ENCODE measurements at regions not wholly inside any gene's neighbourhood (a gene's known extent, or its start where the extent isn't known, plus 50 kb on each side); places are given as distances from the start of the nearest gene placed in this dataset.

GRCh38 chr3:105210141-105210540 lies 156.6 kb upstream of the ALCAM start:
- Histone ChIP-seq H3K4me1 (no peaks in the 10 kb centered on the region), H3K9ac (no peak overlapping the region), H3K79me2 (ENCODE audit: low read depth) (no peaks in the 10 kb centered on the region), H3F3A (ENCODE audit: low read depth) (no peaks in the 10 kb centered on the region), H4K20me1 (ENCODE audit: low read depth) (no peaks in the 10 kb centered on the region), H3K27ac (no peak overlapping the region), H3K4me3 (no peak overlapping the region), H3K27me3 (no peaks in the 10 kb centered on the region), H2AFZ (replicated peaks) (no peak overlapping the region), H3K9me3 (ENCODE audit: low read depth) (no peaks in the 10 kb centered on the region), H3K36me3 (no peaks in the 10 kb centered on the region), H3K4me2 (no peak overlapping the region)
- Mint-ChIP-seq H3K9me3 (no peaks in the 10 kb centered on the region), H3K36me3 (no peaks in the 10 kb centered on the region), H3K4me1 (no peaks in the 10 kb centered on the region), H3K27ac (no peak overlapping the region), H3K27me3 (ENCODE audit: insufficient read depth, low read depth) (no peaks in the 10 kb centered on the region), H3K4me3 (no peak overlapping the region)
- no peak for DNase-seq (ENCODE audit: low spot score)
- TF ChIP-seq CTCF (IDR thresholded peaks at IDR 0.05) (no peak), EZH2 (IDR thresholded peaks at IDR 0.05) (no peak), EZH2phosphoT487 (IDR thresholded peaks at IDR 0.05) (no peak)

GRCh38 chr3:105214590-105214989 lies 152.1 kb upstream of the ALCAM start:
- no peaks in the 10 kb centered on the region for H3K79me2 ChIP-seq (ENCODE audit: low read depth)
- H3K4me1 Mint-ChIP-seq, result no peaks in the 10 kb centered on the region
- H2AFZ ChIP-seq (replicated peaks), result no peak overlapping the region
- H3F3A ChIP-seq (ENCODE audit: low read depth), result no peaks in the 10 kb centered on the region
- no peak overlapping the region for H3K9ac ChIP-seq
- no peak for TF ChIP-seq EZH2phosphoT487 (IDR thresholded peaks at IDR 0.05)
- no peak for TF ChIP-seq EZH2 (IDR thresholded peaks at IDR 0.05)
- no peak for TF ChIP-seq CTCF (IDR thresholded peaks at IDR 0.05)
- no peaks in the 10 kb centered on the region for H3K9me3 Mint-ChIP-seq
- H3K9me3 ChIP-seq (ENCODE audit: low read depth), result no peaks in the 10 kb centered on the region
- no peaks in the 10 kb centered on the region for H3K27me3 ChIP-seq
- no peaks in the 10 kb centered on the region for H3K36me3 ChIP-seq
- DNase-seq (ENCODE audit: low spot score), result no peak
- no peak overlapping the region for H3K27ac ChIP-seq
- no peaks in the 10 kb centered on the region for H4K20me1 ChIP-seq (ENCODE audit: low read depth)
- H3K4me1 ChIP-seq, result no peaks in the 10 kb centered on the region
- H3K4me3 ChIP-seq, result no peak overlapping the region
- H3K4me2 ChIP-seq, result no peak overlapping the region
- H3K27ac Mint-ChIP-seq, result no peak overlapping the region
- H3K4me3 Mint-ChIP-seq, result no peak overlapping the region
- H3K27me3 Mint-ChIP-seq (ENCODE audit: insufficient read depth, low read depth), result no peaks in the 10 kb centered on the region
- no peaks in the 10 kb centered on the region for H3K36me3 Mint-ChIP-seq

GRCh38 chr3:105222568-105223093 lies 144.1 kb upstream of the ALCAM start:
- Histone ChIP-seq H3K4me2 (no peak overlapping the region), H2AFZ (replicated peaks) (no peak overlapping the region), H3K9me3 (ENCODE audit: low read depth) (no peaks in the 10 kb centered on the region), H3K27ac (no peak overlapping the region), H4K20me1 (ENCODE audit: low read depth) (no peaks in the 10 kb centered on the region), H3K4me3 (no peak overlapping the region), H3K9ac (no peak overlapping the region), H3K79me2 (ENCODE audit: low read depth) (no peaks in the 10 kb centered on the region), H3F3A (ENCODE audit: low read depth) (no peaks in the 10 kb centered on the region), H3K27me3 (no peaks in the 10 kb centered on the region), H3K36me3 (no peaks in the 10 kb centered on the region), H3K4me1 (no peaks in the 10 kb centered on the region)
- Mint-ChIP-seq H3K27me3 (ENCODE audit: insufficient read depth, low read depth) (peaks cover 2% of the 10 kb centered on the region), H3K36me3 (peaks cover 5% of the 10 kb centered on the region), H3K4me3 (no peak overlapping the region), H3K27ac (no peak overlapping the region), H3K9me3 (peaks cover 3% of the 10 kb centered on the region), H3K4me1 (no peaks in the 10 kb centered on the region)
- no peak for DNase-seq (ENCODE audit: low spot score)
- no peak for TF ChIP-seq EZH2 (IDR thresholded peaks at IDR 0.05)
- TF ChIP-seq CTCF (IDR thresholded peaks at IDR 0.05), result no peak
- no peak for TF ChIP-seq EZH2phosphoT487 (IDR thresholded peaks at IDR 0.05)

Measured in neural progenitor cell (in vitro differentiated cells).